GM12892 (cell line): ENCODE measurements at regions not wholly inside any gene's neighbourhood (a gene's known extent, or its start where the extent isn't known, plus 50 kb on each side); places are given as distances from the start of the nearest gene placed in this dataset.

Experiments
- DNase-seq: peaks from one replicate; pipeline ENCODE4 v3.0.0; 2011; ENCODE audit not compliant: insufficient read length
- FAIRE-seq: peaks from 2 replicates; lab custom pipeline; 2011; peaks lifted over from hg19 to GRCh38; lab: Jason Lieb, UNC
- POLR2A ChIP-seq: IDR thresholded peaks from 2 replicates; pipeline ENCODE4 v1.6.1; 2011; ENCODE audit warnings: low read depth, low read length, control low read depth
- POLR2AphosphoS5 ChIP-seq: IDR thresholded peaks from 2 replicates; pipeline ENCODE4 v1.6.1; 2011; ENCODE audit warnings: low read depth, low read length, control low read depth
- TAF1 ChIP-seq: IDR thresholded peaks from 2 replicates; pipeline ENCODE4 v1.6.1; 2011; ENCODE audit warnings: low read depth, mild to moderate bottlenecking, control low read depth, low read length, borderline replicate concordance

DNA sequence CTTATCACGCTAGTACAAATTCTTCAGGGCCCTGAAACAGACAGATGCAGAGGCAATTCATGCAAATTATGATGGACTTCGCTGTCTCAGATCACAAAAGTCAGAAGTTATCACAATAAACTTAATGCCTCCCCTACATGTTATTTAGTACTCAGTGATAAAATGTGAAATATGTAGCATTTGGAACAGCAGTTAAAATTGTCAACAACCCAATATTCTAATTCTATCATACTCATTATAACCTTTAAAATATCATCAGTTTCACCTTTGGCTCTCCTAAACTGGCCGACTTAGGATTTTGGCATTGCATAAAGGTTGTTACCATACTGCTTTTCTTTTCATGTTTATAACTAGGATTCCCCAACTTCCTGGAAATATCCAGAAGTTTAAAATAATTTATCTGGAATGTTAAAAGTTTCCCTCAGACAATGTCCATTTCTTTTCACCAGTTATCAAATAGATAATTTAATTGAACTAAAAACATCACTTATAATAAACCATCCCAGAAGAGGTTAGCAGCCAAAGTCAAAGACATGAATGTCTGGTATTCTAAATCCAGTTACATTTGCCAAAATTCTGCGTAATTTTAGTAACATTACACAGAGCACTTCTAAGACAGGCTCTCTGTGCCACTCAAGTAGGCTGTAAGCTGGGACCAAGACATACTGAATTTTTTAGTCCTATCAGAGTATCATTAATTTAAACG, 239.8 kb downstream of the RBM43 start:
- TF ChIP-seq POLR2AphosphoS5, result no peak
- TF ChIP-seq POLR2A, result no peak
- no peak for TF ChIP-seq TAF1
- no peak for FAIRE-seq
- DNase-seq, result no peak

DNA sequence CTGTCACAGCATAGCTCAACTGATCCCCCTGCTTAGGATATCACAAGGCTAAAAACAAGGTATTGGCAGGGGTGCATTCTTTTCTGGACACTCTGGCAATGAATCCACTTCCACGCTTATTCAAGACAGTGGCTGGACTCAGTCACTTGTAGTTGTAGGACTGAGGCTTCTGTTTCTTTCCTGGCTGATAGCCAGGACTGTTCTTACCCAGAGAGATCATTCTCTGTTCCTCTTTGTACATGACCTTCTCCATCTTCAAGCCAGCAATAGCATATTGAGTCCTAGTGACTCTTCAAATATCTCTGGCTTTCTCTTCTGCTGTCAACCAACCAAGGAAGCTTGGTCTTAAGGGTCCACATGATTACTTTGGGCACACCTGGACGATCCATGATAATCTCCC, 241.3 kb downstream of the RBM43 start:
- TF ChIP-seq TAF1 (no peak), POLR2AphosphoS5 (no peak), POLR2A (no peak)
- DNase-seq, result no peak
- FAIRE-seq, result peak; percentile 80

DNA sequence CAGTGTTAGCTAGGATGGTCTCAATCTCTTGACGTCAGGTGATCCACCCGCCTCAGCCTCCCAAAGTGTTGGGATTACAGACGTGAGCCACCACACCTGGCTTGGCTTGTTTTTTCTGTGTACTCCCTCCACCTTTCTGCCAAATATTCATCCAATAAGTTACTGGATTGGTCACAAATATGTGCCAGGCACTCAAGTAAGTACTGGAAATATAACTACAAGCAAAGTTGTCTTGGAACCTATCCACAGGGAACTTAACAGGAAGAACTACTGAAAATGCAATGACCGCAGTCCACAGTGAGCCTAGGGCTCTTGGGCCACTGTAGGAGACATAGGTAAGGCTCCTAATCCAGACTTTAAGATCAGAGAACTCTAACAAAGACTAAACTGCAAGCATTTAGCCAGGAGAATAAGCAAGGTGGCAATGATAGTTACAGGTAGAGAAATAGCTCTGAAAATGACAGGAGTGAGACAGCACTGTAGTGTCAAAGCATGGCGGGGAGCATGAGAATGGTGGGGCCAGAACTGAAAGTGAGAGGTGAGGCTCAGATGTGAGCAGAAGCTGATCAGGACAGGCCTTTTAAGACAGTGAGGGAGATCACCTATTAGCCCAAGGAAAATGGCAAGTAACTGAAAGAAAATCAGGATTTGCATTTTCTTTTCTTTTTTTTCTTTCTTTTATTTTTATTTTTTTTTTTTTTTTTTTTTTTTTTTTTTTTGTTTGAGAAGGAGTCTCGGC, 252.1 kb downstream of the RBM43 start:
- peak; percentile 38 for FAIRE-seq
- no peak for TF ChIP-seq POLR2AphosphoS5
- TF ChIP-seq POLR2A, result no peak
- TF ChIP-seq TAF1, result no peak
- no peak for DNase-seq

DNA sequence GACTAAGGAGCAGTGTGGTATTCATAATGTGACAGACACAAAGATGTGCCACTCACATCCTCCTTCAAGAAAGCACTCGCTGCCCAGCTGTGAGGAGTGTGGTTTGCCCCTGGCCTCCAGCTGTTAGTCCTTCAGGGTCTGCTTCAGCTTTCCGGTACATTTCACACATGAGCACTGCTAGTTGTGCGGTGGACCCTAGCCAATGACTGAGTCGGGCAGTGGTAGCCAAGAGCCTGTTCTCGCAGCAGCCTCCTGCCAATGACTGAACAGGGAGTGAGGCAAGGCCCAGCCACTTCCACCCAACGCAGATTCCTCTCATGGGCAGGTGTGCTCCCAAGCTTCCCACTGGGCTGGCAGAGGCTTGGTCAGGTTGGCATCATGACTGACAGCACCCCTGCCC, 254.3 kb downstream of the RBM43 start:
- no peak for FAIRE-seq
- TF ChIP-seq POLR2A (no peak), POLR2AphosphoS5 (no peak), TAF1 (no peak)
- DNase-seq, result no peak

DNA sequence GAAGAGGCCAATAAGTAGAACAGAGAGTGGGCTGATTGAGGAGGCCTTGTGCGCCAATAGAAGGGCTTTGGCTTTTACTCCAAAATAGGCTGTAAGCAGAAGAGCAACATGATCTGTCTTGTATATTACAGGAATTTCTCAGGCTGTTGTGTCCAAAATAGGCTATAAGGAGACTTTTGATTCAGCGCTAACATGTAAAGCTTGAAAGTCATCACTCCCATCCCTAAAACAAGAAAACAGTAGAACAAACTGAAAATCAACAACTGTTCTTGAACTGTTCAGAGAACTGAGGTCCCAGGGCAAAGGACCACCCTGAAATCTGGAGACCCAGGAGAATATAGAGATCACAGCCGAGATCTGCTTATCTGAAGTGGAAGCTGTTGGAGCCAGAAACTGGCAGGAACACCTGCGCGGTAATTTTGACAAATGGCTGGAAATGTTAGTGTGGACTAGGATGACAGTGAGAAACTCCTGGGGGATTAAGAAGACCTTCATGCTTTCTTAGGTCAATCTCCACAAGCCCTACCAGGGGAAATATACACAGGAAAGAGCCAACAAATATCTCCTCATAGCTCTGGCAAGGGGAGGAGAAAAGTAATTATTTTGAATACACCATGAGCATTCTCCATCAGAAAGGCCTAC, 258.6 kb downstream of the RBM43 start:
- FAIRE-seq, result no peak
- no peak for DNase-seq
- TF ChIP-seq POLR2AphosphoS5 (no peak), TAF1 (no peak), POLR2A (no peak)

DNA sequence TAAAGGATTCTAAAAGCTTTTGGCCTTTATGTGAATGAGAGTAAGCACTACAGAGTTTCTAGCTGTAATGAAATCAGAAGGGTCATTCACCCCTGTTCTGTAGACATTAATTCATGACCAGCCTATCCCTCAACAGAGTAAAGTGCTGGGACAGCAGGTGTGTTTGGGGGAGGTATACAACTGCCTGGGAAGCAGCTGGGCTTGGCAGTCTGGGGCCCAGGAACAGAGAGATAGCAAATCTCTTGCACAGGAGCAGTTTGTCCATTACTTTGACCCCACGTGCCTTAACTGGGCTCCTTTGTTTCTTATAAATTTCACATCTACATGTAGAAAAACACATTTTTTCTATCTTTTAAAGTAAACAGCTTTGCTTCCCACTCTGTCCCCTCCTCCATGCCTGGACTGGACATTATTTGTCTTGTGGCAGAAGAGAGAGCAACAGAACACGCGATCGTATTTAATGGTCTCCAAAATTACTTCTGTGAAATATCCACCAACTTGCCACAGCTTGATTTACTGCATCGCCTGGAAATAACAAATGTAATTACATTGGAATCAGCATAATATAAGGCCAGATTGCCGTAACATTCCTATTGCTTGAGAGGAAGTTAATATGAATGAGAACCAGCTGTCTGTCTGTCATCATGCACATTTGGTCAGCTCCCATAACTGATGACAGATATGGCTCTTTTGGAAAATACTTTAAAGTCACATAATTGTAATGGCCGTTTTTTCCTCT, 263.8 kb downstream of the RBM43 start:
- DNase-seq, result no peak
- TF ChIP-seq POLR2AphosphoS5, result no peak
- TF ChIP-seq TAF1, result no peak
- TF ChIP-seq POLR2A, result no peak
- no peak for FAIRE-seq

DNA sequence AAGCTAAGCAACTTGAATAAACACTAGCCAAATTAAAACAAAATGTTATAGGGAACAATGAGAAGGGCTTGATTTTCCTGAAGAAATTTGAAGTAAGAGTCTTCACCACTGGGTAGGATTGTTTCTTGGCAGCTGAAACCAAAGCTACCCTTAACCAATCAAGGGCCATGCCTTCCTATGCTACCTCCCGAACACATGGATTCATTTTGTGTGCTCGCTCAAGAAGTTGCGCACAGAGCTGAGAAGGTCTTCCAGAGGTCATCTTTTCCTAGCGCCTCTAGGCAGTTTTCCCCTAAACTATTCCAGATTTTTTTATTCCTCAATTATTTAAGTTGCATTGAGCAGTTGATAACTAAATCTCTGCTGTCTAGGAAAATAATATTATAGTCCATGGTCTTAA, 264.6 kb downstream of the RBM43 start:
- DNase-seq (no peak), FAIRE-seq (no peak)
- TF ChIP-seq POLR2A, result no peak
- TF ChIP-seq POLR2AphosphoS5, result no peak
- TF ChIP-seq TAF1, result no peak

DNA sequence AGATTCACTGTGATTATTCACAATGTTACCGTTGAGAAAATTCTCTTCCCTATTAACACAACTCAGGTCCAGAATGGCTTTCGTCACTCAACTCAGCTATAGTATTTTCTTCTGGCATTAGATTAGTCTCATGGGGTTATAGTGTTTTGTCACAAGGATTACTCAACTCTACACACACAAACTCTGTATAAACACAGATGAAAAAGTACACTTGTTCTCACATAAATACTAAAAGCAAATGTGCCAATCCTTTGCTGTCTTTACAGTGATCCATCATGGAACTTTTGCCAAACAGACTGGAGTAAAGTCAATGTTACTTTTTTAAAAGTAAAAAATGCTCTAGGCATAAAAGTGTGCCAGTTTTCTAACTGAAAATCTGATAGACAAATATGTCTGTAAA, 267.6 kb downstream of the RBM43 start:
- TF ChIP-seq TAF1, result no peak
- no peak for TF ChIP-seq POLR2A
- TF ChIP-seq POLR2AphosphoS5, result no peak
- no peak for DNase-seq
- no peak for FAIRE-seq

DNA sequence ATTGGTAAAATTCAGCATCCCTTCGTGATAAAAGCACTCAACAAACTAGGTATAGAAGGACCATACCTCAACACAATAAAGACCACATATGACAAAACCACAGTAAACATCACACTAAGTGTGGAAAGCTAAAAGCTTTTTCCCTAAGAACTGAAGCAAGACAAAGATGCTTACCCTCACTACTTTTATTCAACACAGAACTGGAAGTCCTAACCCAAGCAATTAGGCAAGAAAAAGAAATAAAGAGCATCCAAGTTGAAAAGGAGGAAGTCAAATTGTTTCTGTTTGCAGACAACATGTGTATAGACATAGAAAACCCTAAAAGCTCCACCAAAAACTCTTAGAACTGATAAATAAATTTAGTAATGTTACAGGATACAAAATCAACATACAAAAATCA, 271.7 kb downstream of the RBM43 start:
- FAIRE-seq, result no peak
- TF ChIP-seq POLR2A, result no peak
- TF ChIP-seq TAF1, result no peak
- no peak for TF ChIP-seq POLR2AphosphoS5
- DNase-seq, result no peak

DNA sequence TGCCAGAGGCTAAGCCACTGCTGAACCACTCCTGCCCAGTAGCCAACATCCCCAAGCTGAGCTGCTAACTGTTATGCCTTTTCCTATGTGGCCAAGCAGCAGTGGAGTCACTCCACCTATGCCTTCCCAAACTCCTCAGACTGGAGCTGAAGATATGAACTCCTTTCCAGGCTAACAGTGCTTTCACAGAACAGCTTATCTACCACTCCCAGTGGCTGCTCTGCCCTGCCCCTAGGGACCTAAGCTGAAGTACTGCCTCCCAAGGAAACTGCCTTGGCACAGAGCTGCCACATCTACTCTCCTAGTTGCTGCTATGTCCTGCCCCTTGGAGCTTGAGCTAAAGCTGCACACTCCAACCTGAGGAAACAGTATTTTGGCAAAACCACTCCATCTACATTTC, 275.9 kb downstream of the RBM43 start:
- no peak for DNase-seq
- FAIRE-seq, result no peak
- TF ChIP-seq TAF1 (no peak), POLR2AphosphoS5 (no peak), POLR2A (no peak)

DNA sequence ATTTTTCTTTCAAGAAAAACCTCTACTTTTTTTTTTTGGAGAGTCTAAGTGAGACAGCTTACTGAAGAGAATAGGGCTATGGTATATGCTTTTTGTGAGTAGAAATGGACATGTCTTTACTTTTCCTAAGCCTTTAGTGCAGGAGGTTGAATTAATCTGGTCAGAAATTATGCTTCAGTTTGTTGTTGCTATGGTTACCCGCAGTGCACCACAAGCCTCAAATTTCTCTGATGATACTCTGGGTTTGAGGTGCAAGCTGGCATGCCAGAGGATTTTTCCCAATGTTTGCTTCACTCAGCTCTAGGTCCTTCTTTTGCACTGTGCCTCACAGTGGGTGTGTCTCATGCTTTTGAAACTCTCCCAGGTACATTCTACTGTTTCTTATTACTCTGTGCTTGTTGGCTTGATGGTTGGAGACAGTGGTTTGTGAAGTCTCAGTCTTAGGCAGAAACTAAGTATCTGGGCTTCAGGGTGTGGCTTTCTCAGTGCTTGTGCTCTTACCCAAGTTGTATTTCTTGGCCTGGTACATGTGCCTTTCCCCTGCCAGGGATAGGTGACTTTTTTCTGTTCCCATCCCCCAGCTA, 278.3 kb downstream of the RBM43 start:
- FAIRE-seq (peak; percentile 38), DNase-seq (no peak)

More for the DNA sequence above, 278.3 kb downstream of the RBM43 start:
- TF ChIP-seq POLR2AphosphoS5 (no peak), POLR2A (no peak), TAF1 (no peak)
